ENCODE measurements at regions not wholly inside any gene's neighbourhood (a gene's known extent, or its start where the extent isn't known, plus 50 kb on each side); places are given as distances from the start of the nearest gene placed in this dataset.

GRCh38 chr14:65237023-65237814 is 134.9 kb upstream of the MAX start:
- 38% methylated on average over 5 of the region's 5 CpGs for WGBS (ENCODE audit: low lambda C conversion rate)
- H3K4me1 ChIP-seq (ENCODE audit: insufficient read depth, low read length): peaks cover 57% of the 10 kb centered on the region
- BruUV-seq (replicated peaks): no TSS peak
- in situ Hi-C loops (cut with HindIII; ENCODE audit: extremely low pct_ligation_motif_present, low pct_unique_long_range_greater_than_20kb): loop anchor here (5.0 kb wide), 1 partner anchor 60 kb away; no protein-coding TSS in a partner anchor
- intact Hi-C loops (cut with micrococcal nuclease; ENCODE audit: unreplicated experiment): no loop called here
- no peaks in the 10 kb centered on the region for H3K79me2 ChIP-seq (ENCODE audit: insufficient read depth, low read length)
- no peak overlapping the region for H2AFZ ChIP-seq (ENCODE audit: low read length)
- H4K20me1 ChIP-seq (ENCODE audit: insufficient read depth, low read length): no peaks in the 10 kb centered on the region
- no peaks in the 10 kb centered on the region for H3K9me3 ChIP-seq (ENCODE audit: low read length)
- TF ChIP-seq CAMTA2 (CRISPR knock-in tag; IDR thresholded peaks at IDR 0.05; ENCODE audit: borderline replicate concordance) (no peak), SP5 (CRISPR knock-in tag; IDR thresholded peaks at IDR 0.05; ENCODE audit: borderline replicate concordance, low read depth) (0 out of 2 replicates have a peak, but pooled peaks have one; percentile 18), CEBPG (CRISPR knock-in tag; IDR thresholded peaks at IDR 0.05) (peak; percentile 62; the same call in 1 of the 2 replicates), ZSCAN25 (CRISPR knock-in tag; IDR thresholded peaks at IDR 0.05) (no peak), ARNTL (CRISPR knock-in tag; IDR thresholded peaks at IDR 0.05) (no peak), ZNF160 (CRISPR knock-in tag; IDR thresholded peaks at IDR 0.05) (no peak), PATZ1 (CRISPR knock-in tag; IDR thresholded peaks at IDR 0.05) (0 out of 2 replicates have a peak, but pooled peaks have one; percentile 16), CEBPB (IDR thresholded peaks at IDR 0.05; ENCODE audit: borderline replicate concordance, low read depth, low read length) (peak; percentile 54; the same call in 1 of the 2 replicates), ZNF264 (CRISPR knock-in tag; IDR thresholded peaks at IDR 0.05) (no peak), ATAD3A (CRISPR knock-in tag; IDR thresholded peaks at IDR 0.05) (no peak), TBX2 (CRISPR knock-in tag; IDR thresholded peaks at IDR 0.05; ENCODE audit: borderline replicate concordance) (0 out of 2 replicates have a peak, but pooled peaks have one; percentile 0), TEAD3 (CRISPR knock-in tag; optimal IDR thresholded peaks at IDR 0.05; ENCODE audit: borderline replicate concordance) (no peak), NR2F6 (IDR thresholded peaks at IDR 0.05) (no peak; the same call in 1 of the 2 replicates), NR2F6 (CRISPR knock-in tag; IDR thresholded peaks at IDR 0.05) (peak; percentile 45; the same call in 1 of the 2 replicates)
- FAIRE-seq: no peak
- no peak for DNase-seq (ENCODE audit: low spot score)
- peak overlapping the region; percentile 28 for H3K27ac ChIP-seq (ENCODE audit: extremely low read length, insufficient read depth, low read length)
- H3K4me3 ChIP-seq (replicated peaks in 1 of 3; ENCODE audit: insufficient read depth in 1 of 3, low read depth in 2 of 3, low read length in 3 of 3): no peak overlapping the region
- H3K36me3 ChIP-seq (replicated peaks in 1 of 2; ENCODE audit: control insufficient read depth in 1 of 2, insufficient read depth in 2 of 2, low read length in 2 of 2): no peaks in the 10 kb centered on the region
- H3K4me2 ChIP-seq (ENCODE audit: low read depth, low read length): peak overlapping the region; percentile 92
- H3K27me3 ChIP-seq (ENCODE audit: control insufficient read depth in 1 of 2, insufficient read depth in 2 of 2, low read length in 2 of 2): no peaks in the 10 kb centered on the region
- H3K9ac ChIP-seq (ENCODE audit: insufficient read depth, low read depth, low read length): no peak overlapping the region; the same call in 1 of the 2 replicates
- no peak for ATAC-seq
- ChIA-PET POLR2A (interaction anchor here (0.6 to 5.5 kb wide), 15 partner anchors 9 to 193 kb away, joined by 3 to 190 read pairs (median 10); partner anchors contain the start of gene MAX), CTCF (ENCODE audit: low intra/inter-chr PET ratio, low total read pairs) (no interaction called here)
